ENCODE measurements at regions not wholly inside any gene's neighbourhood (a gene's known extent, or its start where the extent isn't known, plus 50 kb on each side); places are given as distances from the start of the nearest gene placed in this dataset.

- Histone ChIP-seq H3K27ac (no peak overlapping the region), H3K4me3 (ENCODE audit: low read depth, low read length) (no peak overlapping the region), H3K27me3 (ENCODE audit: insufficient read depth, low read depth, severe bottlenecking) (peaks cover 13% of the 10 kb centered on the region), H3K9me3 (ENCODE audit: severe bottlenecking) (no peaks in the 10 kb centered on the region), H3K36me3 (no peaks in the 10 kb centered on the region)
- no peak for DNase-seq
- no peak for TF ChIP-seq CTCF (IDR thresholded peaks at IDR 0.05; ENCODE audit: low read depth, low read length)
Observed at GRCh38 chr18:14974088-14974487, 226.1 kb downstream of the ANKRD30B start.

GRCh38 chr18:14974576-14974975, 226.6 kb downstream of the ANKRD30B start:
- no peak for TF ChIP-seq CTCF (IDR thresholded peaks at IDR 0.05; ENCODE audit: low read depth, low read length)
- Histone ChIP-seq H3K36me3 (no peaks in the 10 kb centered on the region), H3K27ac (no peak overlapping the region), H3K9me3 (ENCODE audit: severe bottlenecking) (no peaks in the 10 kb centered on the region), H3K27me3 (ENCODE audit: insufficient read depth, low read depth, severe bottlenecking) (peaks cover 15% of the 10 kb centered on the region), H3K4me3 (ENCODE audit: low read depth, low read length) (no peak overlapping the region)
- DNase-seq = no peak

- H3K27ac ChIP-seq = no peak overlapping the region
- peaks cover 15% of the 10 kb centered on the region for H3K27me3 ChIP-seq (ENCODE audit: insufficient read depth, low read depth, severe bottlenecking)
- H3K36me3 ChIP-seq = no peaks in the 10 kb centered on the region
- no peak overlapping the region for H3K4me3 ChIP-seq (ENCODE audit: low read depth, low read length)
- H3K9me3 ChIP-seq (ENCODE audit: severe bottlenecking) = no peaks in the 10 kb centered on the region
- TF ChIP-seq CTCF (IDR thresholded peaks at IDR 0.05; ENCODE audit: low read depth, low read length) = no peak
- no peak for DNase-seq
Observed at GRCh38 chr18:14975431-14975830, 227.5 kb downstream of the ANKRD30B start.

- DNase-seq = no peak
- TF ChIP-seq CTCF (IDR thresholded peaks at IDR 0.05; ENCODE audit: low read depth, low read length) = no peak
- Histone ChIP-seq H3K36me3 (no peaks in the 10 kb centered on the region), H3K27me3 (ENCODE audit: insufficient read depth, low read depth, severe bottlenecking) (peaks cover 15% of the 10 kb centered on the region), H3K4me3 (ENCODE audit: low read depth, low read length) (no peak overlapping the region), H3K27ac (no peak overlapping the region), H3K9me3 (ENCODE audit: severe bottlenecking) (no peaks in the 10 kb centered on the region)
Observed at GRCh38 chr18:14976736-14977430, 228.9 kb downstream of the ANKRD30B start.

GRCh38 chr18:14978191-14978590, 230.2 kb downstream of the ANKRD30B start:
- no peak for TF ChIP-seq CTCF (IDR thresholded peaks at IDR 0.05; ENCODE audit: low read depth, low read length)
- Histone ChIP-seq H3K4me3 (ENCODE audit: low read depth, low read length) (no peak overlapping the region), H3K36me3 (no peaks in the 10 kb centered on the region), H3K27me3 (ENCODE audit: insufficient read depth, low read depth, severe bottlenecking) (peaks cover 11% of the 10 kb centered on the region), H3K27ac (no peak overlapping the region), H3K9me3 (ENCODE audit: severe bottlenecking) (no peaks in the 10 kb centered on the region)
- DNase-seq = no peak
